Epidermal melanocyte (primary cell): ENCODE measurements at regions not wholly inside any gene's neighbourhood (a gene's known extent, or its start where the extent isn't known, plus 50 kb on each side); places are given as distances from the start of the nearest gene placed in this dataset.
"Not testable (repeated sequence)": the region's sequence is repeated elsewhere in the genome, so short reads cannot be mapped to it uniquely, and the experiment has no call there.

Experiments used
- DNase-seq: peaks from one replicate; pipeline ENCODE4 v3.0.0; 2011; ENCODE audit warnings: low spot score; ENCODE audit not compliant: insufficient read length

- DNase-seq, result not testable (repeated sequence)
Measured at GRCh38 chr18:14987960-14988710, 240.2 kb downstream of the ANKRD30B start.

- not testable (repeated sequence) for DNase-seq
Measured at GRCh38 chr18:14989569-14989968, 241.6 kb downstream of the ANKRD30B start.

DNA sequence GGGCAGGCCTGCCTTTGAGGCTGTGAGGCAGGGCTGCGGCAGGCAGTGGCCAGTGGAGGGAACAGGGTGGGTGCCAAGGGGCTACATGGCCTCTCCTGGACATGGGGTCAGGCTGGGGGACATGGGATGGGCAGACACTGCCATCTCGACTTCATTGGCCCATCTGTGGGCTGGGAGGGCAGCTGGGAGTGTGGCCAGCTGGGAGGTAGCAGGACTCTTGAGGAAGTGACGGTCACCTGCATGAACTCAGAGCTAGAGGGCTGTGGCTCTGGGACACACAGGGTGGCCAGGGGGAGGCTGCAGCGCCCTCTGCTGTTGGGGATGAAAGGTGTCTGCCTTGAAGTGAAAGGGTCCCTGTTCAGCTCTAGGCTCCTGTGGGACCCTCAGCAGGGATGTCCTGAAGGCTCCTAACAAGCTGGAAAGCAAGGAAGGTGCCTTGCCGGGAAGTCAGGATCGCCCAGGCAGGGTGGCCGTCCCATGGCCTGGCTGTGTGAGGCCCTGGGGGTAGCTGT is 244.0 kb downstream of the ANKRD30B start:
- DNase-seq, result not testable (repeated sequence)

DNA sequence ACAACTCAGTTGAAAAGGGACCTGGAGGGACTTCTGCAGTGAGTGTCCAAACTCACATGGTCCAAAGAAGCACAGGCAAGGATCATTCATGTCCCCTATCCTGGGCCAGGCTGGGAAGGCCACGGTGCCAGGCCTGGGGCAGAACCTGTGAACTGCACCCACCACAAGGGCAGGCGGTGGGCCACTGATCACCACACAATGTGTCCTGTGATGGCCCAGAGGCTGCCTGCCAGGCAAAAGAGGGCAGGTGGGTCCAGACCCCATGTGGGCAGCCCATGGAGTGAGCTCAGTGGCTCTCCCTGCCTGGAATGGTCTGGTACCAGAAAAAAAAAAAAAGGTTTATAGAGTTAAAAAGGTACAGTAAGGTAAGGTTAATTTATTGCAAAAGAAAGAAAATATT is 244.8 kb downstream of the ANKRD30B start:
- not testable (repeated sequence) for DNase-seq

DNA sequence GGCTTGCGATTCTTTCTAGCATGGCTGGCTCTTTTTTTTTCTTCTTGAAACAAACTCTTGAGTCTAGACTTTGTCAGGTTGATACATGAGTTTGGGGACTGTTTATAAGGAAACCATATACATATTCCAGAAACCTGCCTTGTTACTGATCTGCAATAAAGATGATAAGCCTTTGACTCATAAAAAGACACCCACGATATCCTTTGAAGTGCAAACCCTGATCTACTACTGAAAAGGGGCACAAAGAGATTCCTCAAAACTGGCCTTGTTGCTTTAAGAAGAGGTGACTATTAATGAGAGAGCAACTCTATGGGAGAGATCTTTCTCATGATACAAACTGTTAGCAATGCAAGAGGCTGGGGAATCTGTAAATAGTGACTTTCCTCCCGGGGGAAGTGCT is 247.1 kb downstream of the ANKRD30B start:
- not testable (repeated sequence) for DNase-seq

- no peak for DNase-seq
Measured at GRCh38 chr18:14997357-14997756, 249.4 kb downstream of the ANKRD30B start.

DNA sequence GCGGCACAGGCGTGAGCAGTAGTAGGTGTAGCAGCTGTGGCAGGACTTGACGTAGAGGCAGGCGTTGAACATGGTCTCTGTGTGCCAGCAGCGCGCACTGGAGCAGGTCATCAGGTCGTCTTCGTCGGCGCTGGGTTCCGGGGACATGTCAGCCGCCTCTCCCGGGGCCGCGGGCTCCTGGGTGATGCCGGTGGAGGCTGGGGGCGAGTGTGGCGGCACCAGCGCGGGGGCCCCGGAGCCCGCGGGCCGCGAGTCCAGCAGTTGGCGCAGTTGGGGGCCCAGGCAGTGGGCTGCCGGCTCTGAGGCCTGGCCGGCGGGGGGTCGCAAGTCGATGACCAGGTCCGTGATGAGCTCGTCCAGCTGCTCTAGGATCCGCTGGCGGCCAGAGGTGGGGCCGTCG is 249.9 kb downstream of the ANKRD30B start:
- DNase-seq, result not testable (repeated sequence)

DNA sequence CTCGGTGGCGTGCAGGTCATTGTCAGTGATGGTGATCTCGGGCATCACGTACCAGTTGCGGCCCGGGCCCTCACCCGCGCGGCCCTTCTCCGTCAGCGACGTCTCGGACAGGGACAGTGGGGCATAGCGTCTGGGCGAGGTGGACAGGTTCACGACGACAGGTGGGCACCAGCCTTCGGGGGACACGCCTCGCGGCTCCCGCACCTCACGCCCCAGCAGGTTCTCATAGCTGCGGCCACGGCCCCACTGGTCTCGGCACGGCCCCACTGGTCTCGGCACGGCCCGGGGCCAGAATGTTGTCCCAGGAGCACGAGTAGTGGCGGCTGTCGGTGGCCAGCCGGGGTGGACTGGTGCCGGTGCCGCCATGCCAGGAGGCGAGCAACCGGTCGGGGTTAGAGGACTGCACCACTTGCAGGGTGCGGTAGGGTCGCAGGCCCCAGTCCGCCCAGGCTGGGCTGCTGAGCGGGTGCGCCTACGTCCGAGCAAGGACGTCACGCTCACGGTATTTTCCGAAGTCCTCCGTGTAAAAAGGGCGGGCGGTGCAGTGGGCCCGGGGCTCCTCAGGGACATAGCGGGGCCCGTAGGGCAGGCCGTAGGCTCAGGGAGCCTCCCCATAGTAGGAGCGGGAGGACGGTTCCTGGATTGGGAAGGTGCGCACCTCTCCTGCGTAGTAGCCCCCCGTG is 250.5 kb downstream of the ANKRD30B start:
- DNase-seq, result not testable (repeated sequence)

DNA sequence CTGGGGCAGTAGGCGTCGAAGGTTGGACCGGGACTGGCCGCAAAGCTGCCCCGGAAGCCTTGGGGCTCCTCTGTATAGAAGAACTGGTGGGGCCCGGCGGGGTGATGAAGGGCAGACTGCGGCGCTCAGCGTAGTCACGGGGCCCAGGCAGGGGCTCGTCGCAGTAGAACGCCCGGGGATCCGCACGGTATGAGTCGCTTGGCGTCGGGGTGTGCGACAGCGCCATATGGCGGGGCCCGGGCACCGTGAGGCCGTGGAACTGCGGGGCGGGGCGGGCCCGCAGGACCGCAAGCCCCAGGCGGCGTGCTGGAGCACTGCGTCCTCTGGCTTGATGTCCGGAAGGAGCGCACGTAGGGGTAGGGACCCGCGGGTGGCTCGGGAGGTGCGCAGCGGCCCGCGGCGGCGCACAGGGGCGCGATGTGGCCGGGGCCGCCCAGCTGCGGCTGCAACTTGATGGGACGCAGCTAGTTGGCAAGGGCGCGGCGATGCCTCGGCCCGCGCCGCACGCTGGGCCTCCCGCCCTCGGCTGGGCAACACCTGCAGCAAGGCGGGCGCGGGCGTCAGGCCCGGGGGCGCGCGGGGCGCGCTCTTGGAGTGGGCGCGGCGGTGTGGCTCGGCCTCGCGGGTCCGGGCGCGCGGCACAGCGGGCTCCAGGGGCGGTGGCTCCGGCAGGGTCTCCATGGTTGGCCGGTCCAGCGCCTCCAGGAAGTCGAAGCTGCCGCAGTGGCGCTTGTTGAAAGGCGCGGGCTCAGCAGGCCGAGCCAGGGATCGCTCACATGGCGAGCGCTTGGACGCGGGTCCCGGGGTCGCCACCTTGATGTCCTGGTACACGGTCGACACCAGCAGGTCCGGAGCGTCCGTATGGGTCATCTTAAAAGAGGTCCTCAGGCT is 251.4 kb downstream of the ANKRD30B start:
- DNase-seq, result no peak

DNA sequence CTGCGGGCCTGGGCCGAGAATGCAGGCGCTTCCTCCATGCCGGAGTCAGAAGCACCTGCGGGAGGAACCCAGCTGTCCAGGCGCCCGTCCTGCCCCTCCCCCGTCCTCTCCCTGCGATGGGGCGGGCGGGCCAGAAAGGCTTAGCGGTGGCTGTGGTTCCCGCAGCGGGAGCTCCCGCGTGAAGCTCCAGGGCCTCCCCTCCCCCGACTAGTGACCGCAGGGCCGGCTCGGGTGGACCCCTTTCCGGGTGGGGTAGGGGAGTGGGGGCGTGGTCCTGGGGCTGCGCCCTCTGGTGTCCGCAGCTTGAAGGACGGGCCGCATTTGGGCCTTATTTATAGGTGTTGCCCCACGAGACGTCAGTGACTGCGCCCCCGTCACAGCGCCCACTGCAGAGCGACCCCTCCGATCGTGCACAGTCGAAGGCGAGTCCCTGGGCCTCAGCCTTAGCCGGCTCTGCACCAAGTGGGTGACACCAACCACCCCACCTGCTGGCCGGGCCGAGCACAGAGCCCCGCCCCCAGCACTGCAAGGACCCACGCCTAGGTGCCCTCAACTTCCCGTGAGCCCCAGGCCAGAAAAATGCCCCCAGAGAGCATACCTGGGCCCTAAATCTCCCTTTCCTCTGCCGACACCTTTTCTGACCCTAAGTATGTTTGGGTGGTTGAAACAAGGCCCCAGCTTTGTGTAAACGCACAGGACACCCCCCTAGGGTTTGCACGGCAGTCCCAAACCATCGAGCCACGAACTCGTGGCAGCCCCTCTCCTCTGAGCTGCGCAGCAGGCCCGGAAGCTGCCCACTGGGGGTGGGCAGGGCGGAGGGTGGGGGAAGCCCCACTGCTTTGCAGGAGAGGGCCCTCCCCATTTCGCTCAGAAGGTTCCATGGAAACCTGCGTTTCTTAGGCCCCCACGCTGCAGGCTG is 252.4 kb downstream of the ANKRD30B start:
- DNase-seq, result not testable (repeated sequence)

DNA sequence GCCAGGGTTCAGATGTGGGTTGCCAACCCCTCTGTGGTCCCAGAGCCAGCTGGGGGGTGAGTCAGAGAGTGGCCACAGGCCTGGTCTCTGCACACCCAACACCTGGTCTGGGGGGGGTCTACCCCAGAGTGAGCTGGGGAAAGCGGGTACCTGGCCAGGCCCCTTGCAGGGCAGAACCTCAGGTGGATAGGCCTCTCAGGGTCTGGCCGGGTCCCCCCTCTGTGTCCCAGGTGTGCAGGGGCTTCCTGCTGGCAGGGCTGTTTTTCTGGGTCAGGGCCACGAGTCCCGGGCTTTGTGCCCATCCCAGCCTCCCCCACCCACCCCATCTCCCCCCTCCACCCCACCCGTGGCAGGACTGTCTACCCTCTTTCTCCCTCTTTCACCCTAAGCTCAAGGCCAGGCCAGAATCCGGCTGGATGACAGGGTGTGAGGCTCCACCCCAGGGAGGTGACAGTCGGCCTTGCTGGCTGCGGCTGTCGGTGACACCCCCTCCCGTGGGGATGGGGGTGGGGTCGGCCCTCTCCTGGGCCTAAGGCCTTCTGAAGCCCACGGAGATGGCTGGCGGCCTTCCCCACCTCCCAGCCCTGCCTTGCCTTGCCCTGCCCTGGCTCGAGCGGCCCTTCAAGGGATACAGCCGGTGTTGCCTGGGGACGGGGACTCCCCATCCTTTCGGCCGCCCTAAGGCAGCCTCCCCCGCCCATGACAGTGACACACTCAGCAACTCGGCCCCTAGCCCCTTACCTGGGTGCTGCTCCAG is 253.2 kb downstream of the ANKRD30B start:
- DNase-seq, result not testable (repeated sequence)

DNA sequence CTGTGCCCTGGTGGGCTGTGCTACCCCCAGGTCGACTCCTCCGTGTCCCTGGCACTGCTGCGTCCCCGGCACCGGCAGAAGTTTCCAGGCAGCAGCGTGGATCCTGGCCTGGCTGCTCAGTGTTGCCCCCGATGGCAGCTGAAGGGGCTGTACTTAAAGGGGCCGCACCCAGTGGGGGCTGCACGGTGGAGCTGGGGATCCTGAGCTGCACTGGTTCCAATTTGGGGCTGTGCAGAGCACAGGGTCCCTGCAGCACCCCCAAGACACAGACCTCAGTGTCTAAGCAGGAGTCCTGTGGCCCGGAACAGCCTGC is 253.8 kb downstream of the ANKRD30B start:
- DNase-seq, result not testable (repeated sequence)

- not testable (repeated sequence) for DNase-seq
Measured at GRCh38 chr18:15002765-15003164, 254.8 kb downstream of the ANKRD30B start.

DNA sequence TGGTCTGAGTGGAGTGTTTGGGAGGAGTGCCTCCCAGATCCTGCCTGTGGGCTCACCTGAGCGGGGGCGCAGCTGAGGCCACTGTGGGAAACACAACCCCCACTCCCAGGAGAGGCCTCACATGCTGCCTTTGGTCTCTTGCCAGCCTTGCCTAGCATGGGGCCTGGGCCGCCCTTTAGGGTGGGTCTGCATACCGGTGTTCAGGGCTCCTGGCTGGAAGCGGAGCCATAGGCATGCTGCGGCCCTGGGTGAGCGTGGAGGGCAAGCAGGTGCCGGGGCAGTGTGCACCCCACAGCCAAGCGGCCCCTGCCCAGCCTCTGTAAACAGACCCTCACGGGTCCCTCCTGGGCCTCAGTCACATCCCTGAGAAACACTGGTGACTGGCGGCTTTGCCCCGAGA is 255.3 kb downstream of the ANKRD30B start:
- not testable (repeated sequence) for DNase-seq

DNA sequence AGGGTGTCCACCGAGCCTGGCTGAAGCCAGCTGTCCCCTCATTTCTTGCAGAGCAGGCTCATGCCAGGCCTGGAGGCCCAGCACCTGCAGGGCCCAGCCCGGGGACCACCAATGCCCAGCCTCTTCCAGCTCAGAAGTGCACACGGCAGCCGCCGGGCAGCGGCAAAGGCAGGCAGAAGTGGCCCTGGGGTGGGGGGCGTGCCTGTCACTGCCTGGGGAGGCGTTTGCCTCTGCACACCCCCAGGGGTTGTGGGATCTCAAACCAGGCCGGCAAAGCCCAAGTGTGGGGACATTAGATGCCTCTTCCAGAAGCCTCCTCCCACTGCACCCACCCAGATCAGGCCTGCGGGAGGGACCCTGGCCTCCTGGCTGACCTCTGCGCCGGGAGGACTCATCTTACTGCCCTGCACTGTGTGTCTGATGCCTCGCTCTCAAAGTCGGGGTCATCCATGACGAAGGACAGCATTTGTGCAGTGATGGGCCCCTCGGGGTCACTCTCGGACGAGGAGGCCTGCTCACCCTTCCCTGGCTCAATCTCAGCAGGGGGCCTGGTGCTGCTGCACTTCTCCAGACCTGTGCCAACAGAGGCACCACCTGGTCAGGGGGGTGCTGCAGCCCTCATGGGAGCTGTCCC is 255.8 kb downstream of the ANKRD30B start:
- DNase-seq, result not testable (repeated sequence)

DNA sequence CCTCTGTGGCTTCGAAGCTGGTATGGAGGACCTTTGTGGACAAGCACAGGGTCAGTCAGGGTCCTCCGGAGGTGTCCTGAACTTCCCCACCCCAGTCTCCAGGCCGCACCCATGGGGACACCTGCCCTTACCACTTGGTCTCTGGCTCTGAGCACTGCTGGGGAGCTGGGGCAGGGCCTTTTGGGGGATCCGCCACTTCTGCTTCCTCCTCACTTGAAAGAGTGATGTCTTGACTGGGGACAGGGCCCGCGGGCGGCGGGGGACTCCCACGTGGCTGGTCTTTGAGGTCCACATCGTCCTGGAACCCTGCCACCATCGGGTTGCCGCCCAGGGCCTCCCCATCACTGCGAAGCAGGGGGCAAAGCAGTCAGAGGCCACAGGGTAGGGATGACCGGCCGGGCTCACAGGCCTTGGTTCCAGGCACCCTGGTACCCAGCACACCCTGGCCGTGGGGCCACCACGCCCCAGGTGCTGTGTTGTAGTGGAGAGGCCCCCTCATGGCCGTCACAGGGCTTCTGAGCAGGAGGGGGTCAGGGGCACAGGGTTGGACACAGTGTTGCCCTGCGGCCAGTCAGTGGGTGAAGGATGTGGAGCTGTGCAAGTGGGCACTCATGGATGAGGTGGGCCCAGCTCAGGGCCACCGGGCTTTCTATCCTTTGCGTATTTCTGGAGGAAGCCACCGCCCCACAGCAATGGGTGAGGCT is 256.4 kb downstream of the ANKRD30B start:
- not testable (repeated sequence) for DNase-seq

DNA sequence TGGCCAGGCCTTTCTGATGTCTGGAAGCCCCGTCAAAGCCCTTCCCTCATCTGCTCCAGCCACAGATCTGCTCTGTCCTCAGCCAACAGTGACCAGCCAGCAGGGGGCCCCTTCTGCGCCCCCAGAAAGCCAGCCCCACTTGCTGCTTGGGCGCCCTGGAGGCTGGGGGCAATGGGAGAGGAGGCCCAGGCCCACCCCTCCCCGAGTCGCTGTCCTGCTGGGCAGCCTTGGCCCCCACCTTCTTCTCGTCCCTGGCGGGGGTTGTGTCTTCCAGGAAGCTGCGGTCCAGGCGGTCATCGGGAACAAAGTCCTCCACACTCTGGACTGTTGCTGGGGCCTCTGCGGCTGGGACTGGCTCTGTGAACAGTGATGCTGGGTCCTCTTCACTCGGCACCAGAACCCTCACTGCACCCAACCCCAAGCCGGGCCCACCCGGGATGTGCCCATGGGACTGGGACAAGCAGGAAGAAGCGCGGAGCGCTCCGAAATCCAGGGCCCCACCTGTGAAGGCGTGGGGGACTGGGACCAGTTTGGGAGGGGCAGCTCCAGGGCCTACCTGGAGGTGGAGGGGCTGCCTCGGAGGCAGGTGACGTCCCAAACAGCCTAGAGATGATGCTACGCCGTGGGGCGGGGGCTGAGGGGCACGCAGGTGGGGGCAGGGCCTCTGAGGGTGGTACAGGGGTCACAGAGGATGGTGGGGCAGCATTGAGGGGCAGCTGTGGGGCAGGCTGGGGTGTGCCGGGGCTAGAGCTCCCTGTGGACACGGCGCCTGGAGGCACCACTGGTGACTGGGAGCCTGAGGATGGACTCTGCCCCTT is 257.6 kb downstream of the ANKRD30B start:
- DNase-seq, result no peak

GRCh38 chr18:15006616-15007015 is 258.6 kb downstream of the ANKRD30B start:
- not testable (repeated sequence) for DNase-seq
